Neural progenitor cell (in vitro differentiated cells): ENCODE measurements at regions not wholly inside any gene's neighbourhood (a gene's known extent, or its start where the extent isn't known, plus 50 kb on each side); places are given as distances from the start of the nearest gene placed in this dataset.

Experiments used
- DNase-seq: peaks from one replicate; pipeline ENCODE4 v3.0.0-alpha.2; 2016; ENCODE audit warnings: low spot score
- H2AFZ ChIP-seq: fragments of 200-600 bp; sonication (generic); replicated peaks from 2 replicates; pipeline ENCODE4 v1.6.1; 2016; ENCODE audit warnings: antibody characterized with exemption
- H3F3A ChIP-seq: fragments of 200-600 bp; sonication (generic); 2 replicates; pipeline ENCODE4 v1.6.1; 2016; ENCODE audit warnings: antibody characterized with exemption, low read depth
- H3K27ac ChIP-seq: fragments of 200-600 bp; sonication (generic); 2 replicates; pipeline ENCODE4 v1.5.1; 2016; ENCODE audit warnings: mild to moderate bottlenecking
- H3K27me3 ChIP-seq: fragments of 200-600 bp; sonication (generic); 2 replicates; pipeline ENCODE4 v1.6.1; 2016; ENCODE audit warnings: mild to moderate bottlenecking, moderate library complexity
- H3K36me3 ChIP-seq: fragments of 200-600 bp; sonication (generic); 2 replicates; pipeline ENCODE4 v1.5.1; 2016
- H3K4me1 ChIP-seq: fragments of 200-600 bp; sonication (generic); 2 replicates; pipeline ENCODE4 v1.6.1; 2016; ENCODE audit warnings: mixed run types
- H3K4me2 ChIP-seq: fragments of 200-600 bp; sonication (generic); 2 replicates; pipeline ENCODE4 v1.6.1; 2016
- H3K4me3 ChIP-seq: fragments of 200-600 bp; sonication (generic); 2 replicates; pipeline ENCODE4 v1.5.1; 2016
- H3K79me2 ChIP-seq: fragments of 200-600 bp; sonication (generic); 2 replicates; pipeline ENCODE4 v1.6.1; 2016; ENCODE audit warnings: low read depth
- H3K9ac ChIP-seq: fragments of 200-600 bp; sonication (generic); 2 replicates; pipeline ENCODE4 v1.6.1; 2016
- H3K9me3 ChIP-seq: fragments of 200-600 bp; sonication (generic); 2 replicates; pipeline ENCODE4 v1.5.1; 2016; ENCODE audit warnings: low read depth
- H4K20me1 ChIP-seq: fragments of 200-600 bp; sonication (generic); 2 replicates; pipeline ENCODE4 v1.6.1; 2016; ENCODE audit warnings: low read depth
- H3K27ac Mint-ChIP-seq: 3 replicates; pipeline ENCODE4 v1.8.0; 2021; ENCODE audit warnings: mixed read lengths
- H3K27me3 Mint-ChIP-seq: 2 replicates; pipeline ENCODE4 v1.8.0; 2022; ENCODE audit warnings: low read depth, mild to moderate bottlenecking, inconsistent platforms, moderate library complexity, mixed read lengths; ENCODE audit not compliant: insufficient read depth
- H3K36me3 Mint-ChIP-seq: 3 replicates; pipeline ENCODE4 v1.8.0; 2021; ENCODE audit warnings: mixed read lengths
- H3K4me1 Mint-ChIP-seq: 3 replicates; pipeline ENCODE4 v1.8.0; 2021; ENCODE audit warnings: mixed read lengths
- H3K4me3 Mint-ChIP-seq: 3 replicates; pipeline ENCODE4 v1.8.0; 2021; ENCODE audit warnings: mild to moderate bottlenecking, moderate library complexity, mixed read lengths
- H3K9me3 Mint-ChIP-seq: 3 replicates; pipeline ENCODE4 v1.8.0; 2020; ENCODE audit warnings: mixed read lengths
- CTCF ChIP-seq: fragments of 200-600 bp; sonication (generic); IDR thresholded peaks from 2 replicates; pipeline ENCODE4 v1.5.1; 2017; ENCODE audit warnings: antibody characterized with exemption, mild to moderate bottlenecking
- EZH2 ChIP-seq: fragments of 200-600 bp; sonication (generic); IDR thresholded peaks from 2 replicates; pipeline ENCODE4 v1.6.1; 2017; ENCODE audit warnings: antibody characterized with exemption, mild to moderate bottlenecking, moderate library complexity
- EZH2phosphoT487 ChIP-seq: fragments of 200-600 bp; sonication (generic); IDR thresholded peaks from 2 replicates; pipeline ENCODE4 v1.6.1; 2017; ENCODE audit warnings: antibody characterized with exemption

GRCh38 chr22:27241430-27242321, 559.9 kb downstream of the MN1 start:
- TF ChIP-seq EZH2phosphoT487: no peak
- TF ChIP-seq CTCF: no peak
- TF ChIP-seq EZH2: no peak
- no peaks in the 10 kb centered on the region for H3K36me3 Mint-ChIP-seq
- Histone ChIP-seq H3K4me1 (peaks cover 5% of the 10 kb centered on the region), H3K36me3 (no peaks in the 10 kb centered on the region), H3K9ac (no peak overlapping the region), H3K79me2 (no peaks in the 10 kb centered on the region), H3K4me2 (no peak overlapping the region), H3K9me3 (no peaks in the 10 kb centered on the region), H4K20me1 (no peaks in the 10 kb centered on the region), H3F3A (no peaks in the 10 kb centered on the region), H3K4me3 (no peak overlapping the region), H3K27ac (no peak overlapping the region), H2AFZ (no peak overlapping the region), H3K27me3 (no peaks in the 10 kb centered on the region)
- no peak for DNase-seq
- H3K4me3 Mint-ChIP-seq: no peak overlapping the region
- H3K9me3 Mint-ChIP-seq: peaks cover 6% of the 10 kb centered on the region
- no peak overlapping the region for H3K27ac Mint-ChIP-seq
- peaks cover 67% of the 10 kb centered on the region for H3K4me1 Mint-ChIP-seq
- peaks cover 25% of the 10 kb centered on the region for H3K27me3 Mint-ChIP-seq

GRCh38 chr22:27242474-27242873, 559.1 kb downstream of the MN1 start:
- Mint-ChIP-seq H3K4me1 (peaks cover 69% of the 10 kb centered on the region), H3K27ac (peak overlapping the region; percentile 9), H3K36me3 (no peaks in the 10 kb centered on the region), H3K27me3 (peaks cover 26% of the 10 kb centered on the region), H3K4me3 (no peak overlapping the region), H3K9me3 (peaks cover 6% of the 10 kb centered on the region)
- no peaks in the 10 kb centered on the region for H3K36me3 ChIP-seq
- no peak overlapping the region for H3K9ac ChIP-seq
- TF ChIP-seq CTCF (no peak), EZH2phosphoT487 (no peak)
- H4K20me1 ChIP-seq: no peaks in the 10 kb centered on the region
- H3K27ac ChIP-seq: no peak overlapping the region
- H3K27me3 ChIP-seq: no peaks in the 10 kb centered on the region
- peaks cover under 1% of the 10 kb centered on the region for H3K4me1 ChIP-seq
- H3K79me2 ChIP-seq: no peaks in the 10 kb centered on the region
- H3K4me3 ChIP-seq: no peak overlapping the region
- H3K9me3 ChIP-seq: no peaks in the 10 kb centered on the region
- no peak overlapping the region for H3K4me2 ChIP-seq
- H2AFZ ChIP-seq: no peak overlapping the region
- DNase-seq: no peak
- H3F3A ChIP-seq: no peaks in the 10 kb centered on the region

GRCh38 chr22:27242917-27243589, 558.5 kb downstream of the MN1 start:
- H3K79me2 ChIP-seq: no peaks in the 10 kb centered on the region
- H3K27me3 ChIP-seq: no peaks in the 10 kb centered on the region
- Mint-ChIP-seq H3K4me3 (peak overlapping the region; percentile 59), H3K9me3 (peaks cover 6% of the 10 kb centered on the region), H3K4me1 (peaks cover 70% of the 10 kb centered on the region), H3K27me3 (peaks cover 26% of the 10 kb centered on the region), H3K27ac (peak overlapping the region; percentile 63), H3K36me3 (no peaks in the 10 kb centered on the region)
- no peaks in the 10 kb centered on the region for H3K9me3 ChIP-seq
- no peak for DNase-seq
- no peak overlapping the region for H2AFZ ChIP-seq
- no peaks in the 10 kb centered on the region for H3K4me1 ChIP-seq
- H3K9ac ChIP-seq: no peak overlapping the region
- no peak overlapping the region for H3K27ac ChIP-seq
- H3K4me2 ChIP-seq: no peak overlapping the region
- H3K4me3 ChIP-seq: no peak overlapping the region
- H4K20me1 ChIP-seq: no peaks in the 10 kb centered on the region
- no peak for TF ChIP-seq CTCF
- no peak for TF ChIP-seq EZH2
- no peak for TF ChIP-seq EZH2phosphoT487
- H3K36me3 ChIP-seq: no peaks in the 10 kb centered on the region
- no peaks in the 10 kb centered on the region for H3F3A ChIP-seq
